DOHH2 (cell line): ENCODE measurements at regions not wholly inside any gene's neighbourhood (a gene's known extent, or its start where the extent isn't known, plus 50 kb on each side); places are given as distances from the start of the nearest gene placed in this dataset.
A peak's percentile ranks its signal among the peaks of the same experiment; 100 is the strongest.

Source experiments
- H3F3A ChIP-seq: fragments of 200-600 bp; sonication (generic), shearing (Covaris generic); 2 replicates; pipeline ENCODE4 v1.6.0; 2016; ENCODE audit warnings: antibody characterized with exemption, mild to moderate bottlenecking; ENCODE audit not compliant: control insufficient read depth, insufficient read depth
- H3K27ac ChIP-seq: fragments of 200-600 bp; sonication (generic); 2 replicates; pipeline ENCODE4 v1.5.1; 2014; ENCODE audit warnings: low read depth, mild to moderate bottlenecking, low read length, moderate library complexity
- H3K27me3 ChIP-seq: fragments of 200-600 bp; sonication (generic); 2 replicates; pipeline ENCODE4 v1.6.1; 2014; ENCODE audit warnings: mild to moderate bottlenecking, low read length, mixed read lengths; ENCODE audit not compliant: control insufficient read depth
- H3K36me3 ChIP-seq: fragments of 200-600 bp; sonication (generic); 2 replicates; pipeline ENCODE4 v1.6.1; 2014; ENCODE audit warnings: mild to moderate bottlenecking, low read length, moderate library complexity, mixed read lengths; ENCODE audit not compliant: control insufficient read depth
- H3K4me1 ChIP-seq: fragments of 200-600 bp; sonication (generic); 2 replicates; pipeline ENCODE4 v1.6.1; 2014; ENCODE audit warnings: mild to moderate bottlenecking, low read length, mixed read lengths; ENCODE audit not compliant: control insufficient read depth
- H3K4me2 ChIP-seq: fragments of 200-600 bp; sonication (generic); 2 replicates; pipeline ENCODE4 v1.6.0; 2014; ENCODE audit warnings: mild to moderate bottlenecking, low read length, moderate library complexity
- H3K4me3 ChIP-seq: fragments of 200-600 bp; sonication (generic); 2 replicates; pipeline ENCODE4 v1.5.1; 2014; ENCODE audit warnings: mild to moderate bottlenecking, low read length, mixed read lengths
- H3K79me2 ChIP-seq: fragments of 200-600 bp; sonication (generic); 2 replicates; pipeline ENCODE4 v1.6.1; 2014; ENCODE audit warnings: mild to moderate bottlenecking, low read length, mixed read lengths; ENCODE audit not compliant: control insufficient read depth
- H3K9me2 ChIP-seq: fragments of 200-600 bp; sonication (generic); replicated peaks from 2 replicates; pipeline ENCODE4 v1.6.1; 2014; ENCODE audit warnings: mild to moderate bottlenecking, low read length, mixed read lengths; ENCODE audit not compliant: control insufficient read depth
- H3K9me3 ChIP-seq: fragments of 200-600 bp; sonication (generic); 2 replicates; pipeline ENCODE4 v1.6.1; 2014; ENCODE audit warnings: antibody characterized with exemption, low read length, mixed read lengths; ENCODE audit not compliant: control insufficient read depth, insufficient read depth
- H4K20me1 ChIP-seq: fragments of 200-600 bp; sonication (generic); 2 replicates; pipeline ENCODE4 v1.6.0; 2014; ENCODE audit warnings: low read depth, mild to moderate bottlenecking, antibody characterized with exemption, low read length, moderate library complexity; ENCODE audit not compliant: control insufficient read depth, insufficient read depth
- EZH2phosphoT487 ChIP-seq: fragments of 200-600 bp; sonication (generic); IDR thresholded peaks from 2 replicates; pipeline ENCODE4 v1.6.1; 2017; ENCODE audit warnings: borderline replicate concordance, mild to moderate bottlenecking, antibody characterized with exemption, low read length, moderate library complexity, mixed read lengths
- TF ChIP-seq, protein P1 (sequence below): fragments of 200-600 bp; sonication (generic); IDR thresholded peaks from one replicate; pipeline ENCODE4 v1.5.1; 2014; ENCODE audit warnings: antibody characterized with exemption, mild to moderate bottlenecking, low read depth, low read length; ENCODE audit not compliant: poor library complexity, severe bottlenecking

DNA sequence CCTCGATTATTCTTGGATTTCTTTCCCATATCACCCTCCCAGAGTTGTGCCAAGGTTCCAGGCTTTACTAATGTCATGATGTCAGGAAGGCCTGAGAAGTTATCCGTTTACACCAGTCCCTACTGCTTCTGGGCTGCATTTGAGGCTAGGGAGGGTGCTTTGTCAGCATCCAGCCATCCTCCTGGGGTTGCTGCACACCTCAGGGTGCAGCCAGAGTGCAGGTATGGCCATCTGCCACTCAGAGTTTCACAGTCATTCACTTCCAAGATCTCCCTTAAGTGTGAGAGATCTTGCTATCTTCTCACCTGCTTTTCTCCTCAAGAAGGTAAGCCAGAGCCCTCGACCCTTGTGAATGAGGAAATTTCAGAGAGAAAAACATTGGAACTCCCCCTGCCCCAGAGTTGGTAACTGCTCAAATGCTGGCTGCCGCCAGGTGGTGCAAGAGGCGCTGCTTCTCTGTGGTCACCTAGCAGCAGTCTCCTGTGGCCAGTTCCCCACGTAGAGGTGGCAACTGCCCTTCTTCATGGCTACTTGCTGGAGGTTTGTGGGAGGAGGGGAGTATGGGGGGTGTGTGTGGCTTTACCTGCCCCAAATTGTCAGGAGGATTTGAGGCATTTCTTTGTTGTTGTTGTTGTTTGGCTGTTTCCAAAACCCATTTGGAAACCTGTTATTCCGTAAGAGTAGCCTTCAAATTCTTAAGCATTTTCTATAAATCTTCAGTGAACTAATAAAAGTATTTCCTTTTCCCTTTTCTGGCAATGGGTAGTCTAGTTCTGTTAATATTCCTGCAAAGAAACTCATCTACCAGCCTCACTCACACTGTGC is 259.6 kb upstream of the DMRT1 start:
- H3K4me2 ChIP-seq: peak overlapping the region; percentile 16
- H3K4me1 ChIP-seq: peaks cover 56% of the 10 kb centered on the region
- H3K36me3 ChIP-seq: peaks cover 64% of the 10 kb centered on the region
- no peak overlapping the region for H3K4me3 ChIP-seq
- no peak overlapping the region for H3K27ac ChIP-seq
- no peaks in the 10 kb centered on the region for H4K20me1 ChIP-seq
- peaks cover 4% of the 10 kb centered on the region; the same call in 1 of the 2 replicates for H3K9me3 ChIP-seq
- H3K79me2 ChIP-seq: peaks cover 99% of the 10 kb centered on the region
- H3F3A ChIP-seq: no peaks in the 10 kb centered on the region
- TF ChIP-seq, protein P1, sequence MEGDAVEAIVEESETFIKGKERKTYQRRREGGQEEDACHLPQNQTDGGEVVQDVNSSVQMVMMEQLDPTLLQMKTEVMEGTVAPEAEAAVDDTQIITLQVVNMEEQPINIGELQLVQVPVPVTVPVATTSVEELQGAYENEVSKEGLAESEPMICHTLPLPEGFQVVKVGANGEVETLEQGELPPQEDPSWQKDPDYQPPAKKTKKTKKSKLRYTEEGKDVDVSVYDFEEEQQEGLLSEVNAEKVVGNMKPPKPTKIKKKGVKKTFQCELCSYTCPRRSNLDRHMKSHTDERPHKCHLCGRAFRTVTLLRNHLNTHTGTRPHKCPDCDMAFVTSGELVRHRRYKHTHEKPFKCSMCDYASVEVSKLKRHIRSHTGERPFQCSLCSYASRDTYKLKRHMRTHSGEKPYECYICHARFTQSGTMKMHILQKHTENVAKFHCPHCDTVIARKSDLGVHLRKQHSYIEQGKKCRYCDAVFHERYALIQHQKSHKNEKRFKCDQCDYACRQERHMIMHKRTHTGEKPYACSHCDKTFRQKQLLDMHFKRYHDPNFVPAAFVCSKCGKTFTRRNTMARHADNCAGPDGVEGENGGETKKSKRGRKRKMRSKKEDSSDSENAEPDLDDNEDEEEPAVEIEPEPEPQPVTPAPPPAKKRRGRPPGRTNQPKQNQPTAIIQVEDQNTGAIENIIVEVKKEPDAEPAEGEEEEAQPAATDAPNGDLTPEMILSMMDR: peak; percentile 83
- TF ChIP-seq EZH2phosphoT487: no peak
- H3K9me2 ChIP-seq: no peaks in the 10 kb centered on the region
- no peaks in the 10 kb centered on the region for H3K27me3 ChIP-seq

DNA sequence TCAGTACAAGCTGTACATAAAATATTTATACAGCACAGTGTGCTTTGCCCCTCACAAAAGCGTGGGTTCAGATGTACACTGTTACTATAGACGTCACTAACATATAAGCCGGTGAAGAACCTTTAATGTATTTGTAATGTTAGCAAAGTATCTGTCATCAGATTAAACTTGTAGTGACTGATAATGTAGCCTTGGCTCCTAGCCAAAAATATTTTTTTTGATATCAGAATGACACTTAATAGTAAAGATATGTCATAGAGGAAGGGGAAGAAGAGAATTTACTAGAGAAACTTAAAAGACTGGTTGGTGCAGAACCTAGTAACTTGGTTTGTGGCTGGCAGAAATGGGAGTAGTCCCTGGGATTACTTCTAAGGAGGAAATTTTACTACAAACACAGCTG is 258.7 kb upstream of the DMRT1 start:
- Histone ChIP-seq H3K4me3 (no peak overlapping the region), H3K9me3 (peaks cover 3% of the 10 kb centered on the region; the same call in 1 of the 2 replicates)
- no peak for TF ChIP-seq EZH2phosphoT487
- TF ChIP-seq, protein P1: no peak

DNA sequence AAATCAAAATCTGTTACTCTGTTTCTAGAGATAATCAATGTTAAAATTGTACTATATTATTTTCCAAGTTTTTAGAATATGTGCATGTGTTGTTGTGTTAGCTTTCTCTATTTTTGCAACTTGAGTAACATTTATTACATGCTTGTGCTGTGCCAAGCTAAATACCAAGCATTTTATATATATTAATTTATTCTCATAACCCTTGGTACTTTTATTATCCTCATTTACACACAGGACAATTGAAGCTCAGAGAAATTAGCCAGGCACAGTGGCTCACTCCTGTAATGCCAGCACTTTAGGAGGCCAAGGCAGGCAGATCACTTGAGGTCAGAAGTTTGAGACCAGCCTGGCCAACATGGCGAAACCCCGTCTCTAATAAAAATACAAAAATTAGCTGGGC is 254.0 kb upstream of the DMRT1 start:
- no peak overlapping the region for H3K27ac ChIP-seq
- no peak overlapping the region for H3K4me2 ChIP-seq
- H3K36me3 ChIP-seq: peaks cover 30% of the 10 kb centered on the region
- no peaks in the 10 kb centered on the region for H3K9me2 ChIP-seq
- H3K27me3 ChIP-seq: no peaks in the 10 kb centered on the region
- no peaks in the 10 kb centered on the region for H4K20me1 ChIP-seq
- no peaks in the 10 kb centered on the region for H3K9me3 ChIP-seq
- H3K79me2 ChIP-seq: peaks cover 98% of the 10 kb centered on the region
- 0 out of 2 replicates have a peak, but pooled peaks cover 4% of the 10 kb centered on the region for H3F3A ChIP-seq
- no peak overlapping the region for H3K4me3 ChIP-seq
- no peak for TF ChIP-seq EZH2phosphoT487
- TF ChIP-seq, protein P1: no peak
- peaks cover 62% of the 10 kb centered on the region for H3K4me1 ChIP-seq

More for the DNA sequence above, 258.7 kb upstream of the DMRT1 start:
- Histone ChIP-seq H3K79me2 (peaks cover 99% of the 10 kb centered on the region), H3K4me2 (no peak overlapping the region), H3K27me3 (no peaks in the 10 kb centered on the region), H3K4me1 (peaks cover 60% of the 10 kb centered on the region), H3K9me2 (no peaks in the 10 kb centered on the region), H4K20me1 (no peaks in the 10 kb centered on the region), H3K36me3 (peaks cover 57% of the 10 kb centered on the region), H3K27ac (no peak overlapping the region), H3F3A (0 out of 2 replicates have a peak, but pooled peaks cover 4% of the 10 kb centered on the region)
